ENCODE measurements at regions not wholly inside any gene's neighbourhood (a gene's known extent, or its start where the extent isn't known, plus 50 kb on each side); places are given as distances from the start of the nearest gene placed in this dataset.

DNA sequence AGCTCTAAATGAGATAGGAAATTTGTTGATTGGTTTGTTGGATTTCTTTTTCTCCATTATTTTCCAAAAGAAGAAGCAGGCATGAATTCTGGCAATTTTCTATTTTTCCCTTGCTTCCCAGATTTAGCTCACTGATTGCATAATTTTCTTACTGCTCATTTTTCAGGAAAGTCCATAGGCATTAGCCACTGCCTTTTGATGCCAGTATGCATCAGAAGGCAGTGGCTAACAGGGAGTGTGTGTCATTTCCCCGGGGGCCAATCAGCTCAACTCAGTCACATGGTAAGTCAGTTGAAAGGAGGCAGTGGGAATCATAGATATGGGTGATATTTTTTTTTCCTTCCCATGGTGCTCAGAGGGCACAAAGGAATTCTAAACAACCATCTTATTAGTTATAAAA is 156.7 kb downstream of the TRIML1 start:
- TF ChIP-seq CTCF (IDR thresholded peaks at IDR 0.05; ENCODE audit: insufficient read depth, low read length, missing control alignments), result no peak
- ChIA-PET CTCF (no interaction called here), POLR2A (no interaction called here)
- DNase-seq (ENCODE audit: low read depth, low spot score), result peak; percentile 4
- H3K4me3 ChIP-seq (ENCODE audit: low read depth, low read length), result no peak overlapping the region

DNA sequence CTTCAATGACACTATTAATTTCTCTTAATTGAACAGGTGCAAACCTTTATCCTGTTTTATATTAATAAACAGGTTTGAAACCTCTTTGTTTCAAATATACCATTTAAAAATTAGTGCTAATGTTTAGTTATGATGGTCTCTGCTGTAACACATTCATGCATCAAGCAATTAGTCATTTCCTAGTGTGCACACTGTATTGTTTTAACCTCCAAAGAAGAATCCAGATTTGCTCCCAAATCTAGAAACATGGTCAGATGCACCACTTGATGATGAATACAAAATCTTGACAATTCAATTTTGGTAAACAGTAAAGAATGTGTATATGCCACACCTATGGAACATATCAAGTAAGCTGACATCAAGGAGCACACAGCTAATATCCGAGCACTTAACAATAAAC is 157.1 kb downstream of the TRIML1 start:
- ChIA-PET CTCF (no interaction called here), POLR2A (no interaction called here)
- DNase-seq (ENCODE audit: low read depth, low spot score), result no peak
- TF ChIP-seq CTCF (IDR thresholded peaks at IDR 0.05; ENCODE audit: insufficient read depth, low read length, missing control alignments), result no peak
- H3K4me3 ChIP-seq (ENCODE audit: low read depth, low read length), result no peak overlapping the region

DNA sequence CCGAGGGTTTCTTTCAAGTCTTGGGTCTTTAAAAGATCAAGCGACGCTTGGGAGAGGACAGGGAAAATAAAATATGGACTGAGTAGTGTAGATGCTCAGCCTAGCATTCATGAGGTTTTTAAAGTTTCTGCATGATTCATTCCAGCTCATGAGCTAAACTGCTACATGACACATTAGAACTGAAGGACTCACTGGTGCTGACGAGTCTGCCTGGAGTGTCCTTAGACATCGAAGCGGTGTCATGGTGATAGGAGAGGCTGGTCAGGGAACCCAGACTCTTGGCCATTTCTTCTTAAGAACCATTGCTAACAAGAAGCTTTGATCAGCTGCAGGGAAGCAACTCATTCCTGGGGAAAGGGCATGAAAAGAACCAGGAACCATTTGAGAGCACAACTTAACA is 158.6 kb downstream of the TRIML1 start:
- ChIA-PET CTCF (no interaction called here), POLR2A (no interaction called here)
- no peak overlapping the region for H3K4me3 ChIP-seq (ENCODE audit: low read depth, low read length)
- DNase-seq (ENCODE audit: low read depth, low spot score), result peak; percentile 12
- TF ChIP-seq CTCF (IDR thresholded peaks at IDR 0.05; ENCODE audit: insufficient read depth, low read length, missing control alignments), result no peak

- POLR2A ChIA-PET, result no interaction called here
- DNase-seq (ENCODE audit: low read depth, low spot score), result no peak
- TF ChIP-seq CTCF (IDR thresholded peaks at IDR 0.05; ENCODE audit: insufficient read depth, low read length, missing control alignments), result no peak
- CTCF ChIA-PET, result no interaction called here
- no peak overlapping the region for H3K4me3 ChIP-seq (ENCODE audit: low read depth, low read length)
Measured at GRCh38 chr4:188299161-188299560, 159.9 kb downstream of the TRIML1 start.

- DNase-seq (ENCODE audit: low read depth, low spot score), result no peak
- H3K4me3 ChIP-seq (ENCODE audit: low read depth, low read length), result no peak overlapping the region
- POLR2A ChIA-PET, result no interaction called here
- TF ChIP-seq CTCF (IDR thresholded peaks at IDR 0.05; ENCODE audit: insufficient read depth, low read length, missing control alignments), result no peak
- CTCF ChIA-PET, result no interaction called here
Measured at GRCh38 chr4:188300385-188300784, 161.1 kb downstream of the TRIML1 start.

DNA sequence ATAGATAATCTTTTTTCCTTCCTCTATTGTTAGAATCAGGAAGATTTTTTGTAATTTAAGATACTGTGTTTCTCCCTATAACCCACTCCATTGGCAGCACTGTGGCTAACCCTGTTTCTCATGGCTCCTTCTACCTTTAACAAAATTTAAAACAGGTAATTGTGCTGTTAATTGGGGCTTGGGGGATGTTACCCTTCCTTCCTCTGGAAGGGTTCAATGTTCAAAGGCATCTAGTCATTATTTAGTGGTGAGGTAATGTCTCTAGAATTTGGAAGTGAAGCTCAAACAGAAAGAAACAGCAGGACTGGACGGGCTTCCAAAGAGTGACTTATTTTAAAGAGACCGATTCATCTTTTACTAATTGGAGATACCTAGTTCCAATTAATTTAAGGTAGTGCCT is 166.4 kb downstream of the TRIML1 start:
- no peak for DNase-seq (ENCODE audit: low read depth, low spot score)
- TF ChIP-seq CTCF (IDR thresholded peaks at IDR 0.05; ENCODE audit: insufficient read depth, low read length, missing control alignments), result no peak
- no peak overlapping the region for H3K4me3 ChIP-seq (ENCODE audit: low read depth, low read length)
- POLR2A ChIA-PET, result no interaction called here
- CTCF ChIA-PET, result no interaction called here
